Peyer's patch (tissue), 4 donors: ENCODE measurements at regions not wholly inside any gene's neighbourhood (a gene's known extent, or its start where the extent isn't known, plus 50 kb on each side); places are given as distances from the start of the nearest gene placed in this dataset.
"Not testable (repeated sequence)": the region's sequence is repeated elsewhere in the genome, so short reads cannot be mapped to it uniquely, and the experiment has no call there.

Source experiments
- CTCF ChIP-seq, 6 experiments: fragments of 450-650 bp in 4 of 6; fragments of 200-600 bp in 2 of 6; sonication (generic) in 1 of 6; IDR thresholded peaks; one replicate each; pipeline ENCODE4 v1.5.1; 2017 to 2019; ENCODE audit warnings: antibody characterized with exemption in 6 of 6, mild to moderate bottlenecking in 3 of 6, moderate library complexity in 1 of 6
- POLR2A ChIP-seq, 2 donors: fragments of 450-650 bp; IDR thresholded peaks; one replicate each; pipeline ENCODE4 v1.5.1; 2017; ENCODE audit warnings: antibody characterized with exemption in 2 of 2, mild to moderate bottlenecking in 2 of 2, moderate library complexity in 2 of 2

GRCh38 chr4:9072521-9073220 is 97.5 kb upstream of the FAM90A26 start:
- TF ChIP-seq CTCF, POLR2A (IDR thresholded peaks at IDR 0.05): not testable (repeated sequence)
